Astrocyte (in vitro differentiated cells and primary cell): ENCODE measurements at regions not wholly inside any gene's neighbourhood (a gene's known extent, or its start where the extent isn't known, plus 50 kb on each side); places are given as distances from the start of the nearest gene placed in this dataset.

ENCODE experiments used
- EZH2 ChIP-seq: IDR thresholded peaks from 2 replicates; pipeline ENCODE4 v1.6.1; 2012; ENCODE audit warnings: mild to moderate bottlenecking, low read length, inconsistent platforms; ENCODE audit not compliant: insufficient read depth
- TF ChIP-seq, protein P1 (sequence below): IDR thresholded peaks from 2 replicates; pipeline ENCODE4 v1.5.1; 2011; ENCODE audit warnings: low read depth, mild to moderate bottlenecking, inconsistent platforms, low read length, moderate library complexity; ENCODE audit not compliant: insufficient read depth

- TF ChIP-seq, protein P1, sequence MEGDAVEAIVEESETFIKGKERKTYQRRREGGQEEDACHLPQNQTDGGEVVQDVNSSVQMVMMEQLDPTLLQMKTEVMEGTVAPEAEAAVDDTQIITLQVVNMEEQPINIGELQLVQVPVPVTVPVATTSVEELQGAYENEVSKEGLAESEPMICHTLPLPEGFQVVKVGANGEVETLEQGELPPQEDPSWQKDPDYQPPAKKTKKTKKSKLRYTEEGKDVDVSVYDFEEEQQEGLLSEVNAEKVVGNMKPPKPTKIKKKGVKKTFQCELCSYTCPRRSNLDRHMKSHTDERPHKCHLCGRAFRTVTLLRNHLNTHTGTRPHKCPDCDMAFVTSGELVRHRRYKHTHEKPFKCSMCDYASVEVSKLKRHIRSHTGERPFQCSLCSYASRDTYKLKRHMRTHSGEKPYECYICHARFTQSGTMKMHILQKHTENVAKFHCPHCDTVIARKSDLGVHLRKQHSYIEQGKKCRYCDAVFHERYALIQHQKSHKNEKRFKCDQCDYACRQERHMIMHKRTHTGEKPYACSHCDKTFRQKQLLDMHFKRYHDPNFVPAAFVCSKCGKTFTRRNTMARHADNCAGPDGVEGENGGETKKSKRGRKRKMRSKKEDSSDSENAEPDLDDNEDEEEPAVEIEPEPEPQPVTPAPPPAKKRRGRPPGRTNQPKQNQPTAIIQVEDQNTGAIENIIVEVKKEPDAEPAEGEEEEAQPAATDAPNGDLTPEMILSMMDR: no peak
- TF ChIP-seq EZH2: no peak
Measured at GRCh38 chr2:21895200-21895599, 771.4 kb downstream of the TDRD15 start.
